ENCODE measurements at regions not wholly inside any gene's neighbourhood (a gene's known extent, or its start where the extent isn't known, plus 50 kb on each side); places are given as distances from the start of the nearest gene placed in this dataset.

DNA sequence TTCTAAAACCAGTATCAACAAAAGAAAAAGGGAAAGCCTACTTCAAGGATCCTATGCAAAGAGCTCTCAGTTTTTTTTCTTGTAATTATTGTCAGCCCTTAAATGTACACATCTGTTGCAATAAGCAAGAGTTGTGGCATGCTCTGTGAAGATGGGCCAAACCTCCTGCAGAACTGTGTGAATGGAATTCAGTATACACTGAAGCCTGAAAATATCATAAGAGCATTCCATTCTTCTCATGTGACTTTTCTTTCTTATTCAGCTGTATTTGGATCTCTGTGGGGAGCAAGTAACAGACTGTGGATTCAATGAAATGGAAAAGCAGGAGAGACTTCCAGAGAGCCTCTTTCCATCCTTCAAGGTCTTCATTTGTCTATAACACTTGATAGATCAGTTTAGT lies 130.7 kb downstream of the SAMD9 start:
- no peak overlapping the region for H3K27ac ChIP-seq
- in situ Hi-C loops (cut with MboI; ENCODE audit: low pct_ligation_motif_present in 1 of 4, low pct_unique_long_range_greater_than_20kb in 1 of 4, low sequenced_read_pairs in 3 of 4) = no loop called here
- no peaks in the 10 kb centered on the region for H3K9me3 ChIP-seq
- H3K36me3 ChIP-seq = no peaks in the 10 kb centered on the region
- H3K4me1 ChIP-seq = no peaks in the 10 kb centered on the region
- intact Hi-C loops (cut with DNase I; ENCODE audit: low total_unique reads) = no loop called here
- H3K4me3 ChIP-seq = no peak overlapping the region
- no peaks in the 10 kb centered on the region for H3K27me3 ChIP-seq
- TF ChIP-seq POLR2A (IDR thresholded peaks at IDR 0.05) (no peak), EP300 (IDR thresholded peaks at IDR 0.05; ENCODE audit: low read depth) (no peak), POLR2AphosphoS5 (IDR thresholded peaks at IDR 0.05) (no peak), CTCF (IDR thresholded peaks at IDR 0.05) (no peak)
- no peak for DNase-seq

DNA sequence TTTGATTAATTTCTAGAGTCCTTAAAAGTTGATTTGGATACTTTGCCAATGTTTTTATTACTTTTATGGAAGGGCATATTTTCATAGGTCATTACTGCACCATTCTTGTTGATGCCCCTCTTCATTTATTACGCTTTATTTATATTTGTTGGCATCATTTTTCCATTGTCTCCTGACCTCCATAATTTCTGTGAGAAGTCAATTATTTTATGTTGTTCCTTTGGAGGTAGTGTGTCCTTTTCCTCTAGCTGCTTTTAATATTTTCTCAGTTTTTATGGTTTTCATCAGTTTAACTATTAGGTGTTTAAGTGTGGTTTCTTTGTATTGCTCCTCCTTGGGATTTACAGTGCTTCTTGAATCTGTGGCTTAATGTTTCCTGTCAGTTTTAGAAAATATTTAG lies 134.9 kb downstream of the SAMD9 start:
- H3K9me3 ChIP-seq = peaks cover 0 to 3% of the 10 kb centered on the region in 2 donors
- H3K27me3 ChIP-seq = no peaks in the 10 kb centered on the region
- no peaks in the 10 kb centered on the region for H3K4me1 ChIP-seq
- TF ChIP-seq EP300 (IDR thresholded peaks at IDR 0.05; ENCODE audit: low read depth) (no peak), POLR2AphosphoS5 (IDR thresholded peaks at IDR 0.05) (no peak), POLR2A (IDR thresholded peaks at IDR 0.05) (no peak), CTCF (IDR thresholded peaks at IDR 0.05) (no peak)
- no peak overlapping the region for H3K4me3 ChIP-seq
- in situ Hi-C loops (cut with MboI; ENCODE audit: low pct_ligation_motif_present in 1 of 4, low pct_unique_long_range_greater_than_20kb in 1 of 4, low sequenced_read_pairs in 3 of 4) = no loop called here
- 97 to 100% methylated on average over 1 of the region's 1 CpG for whole genome bisulfite sequencing, 2 donors (ENCODE audit: low coverage in 1 of 2)
- no peaks in the 10 kb centered on the region for H3K36me3 ChIP-seq
- H3K27ac ChIP-seq = no peak overlapping the region
- intact Hi-C loops (cut with DNase I; ENCODE audit: low total_unique reads) = no loop called here
- no peak for DNase-seq

DNA sequence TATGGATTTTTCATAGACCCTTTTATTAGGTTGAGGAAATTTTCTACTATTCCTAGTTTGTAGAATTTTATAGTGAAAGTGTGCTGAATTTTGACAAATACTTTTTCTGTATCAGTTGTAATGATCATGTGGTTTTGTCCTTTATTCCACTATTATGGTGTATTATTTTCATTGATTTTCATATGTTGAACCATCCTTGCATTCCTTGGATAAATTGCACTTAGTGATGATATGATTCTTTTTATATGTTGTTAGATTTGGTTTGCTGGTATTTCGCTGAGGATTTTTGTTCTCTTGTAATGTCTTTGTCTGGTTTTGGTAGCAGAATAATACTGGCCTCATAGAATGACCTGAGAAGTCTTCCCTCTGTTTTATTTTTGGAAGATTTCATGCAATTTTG lies 140.6 kb upstream of the CDK6 start:
- no peaks in the 10 kb centered on the region for H3K27me3 ChIP-seq
- H3K4me1 ChIP-seq = no peaks in the 10 kb centered on the region
- H3K4me3 ChIP-seq = no peak overlapping the region
- TF ChIP-seq POLR2AphosphoS5 (IDR thresholded peaks at IDR 0.05) (no peak), CTCF (IDR thresholded peaks at IDR 0.05) (no peak), EP300 (IDR thresholded peaks at IDR 0.05; ENCODE audit: low read depth) (no peak), POLR2A (IDR thresholded peaks at IDR 0.05) (no peak)
- WGBS, 2 donors (ENCODE audit: low coverage in 1 of 2) = 90 to 100% methylated on average over 1 of the region's 1 CpG
- intact Hi-C loops (cut with DNase I; ENCODE audit: low total_unique reads) = no loop called here
- in situ Hi-C loops (cut with MboI; ENCODE audit: low pct_ligation_motif_present in 1 of 4, low pct_unique_long_range_greater_than_20kb in 1 of 4, low sequenced_read_pairs in 3 of 4) = no loop called here
- DNase-seq = no peak
- H3K36me3 ChIP-seq = no peaks in the 10 kb centered on the region
- peaks cover 12 to 23% of the 10 kb centered on the region in 2 donors for H3K9me3 ChIP-seq
- no peak overlapping the region for H3K27ac ChIP-seq

DNA sequence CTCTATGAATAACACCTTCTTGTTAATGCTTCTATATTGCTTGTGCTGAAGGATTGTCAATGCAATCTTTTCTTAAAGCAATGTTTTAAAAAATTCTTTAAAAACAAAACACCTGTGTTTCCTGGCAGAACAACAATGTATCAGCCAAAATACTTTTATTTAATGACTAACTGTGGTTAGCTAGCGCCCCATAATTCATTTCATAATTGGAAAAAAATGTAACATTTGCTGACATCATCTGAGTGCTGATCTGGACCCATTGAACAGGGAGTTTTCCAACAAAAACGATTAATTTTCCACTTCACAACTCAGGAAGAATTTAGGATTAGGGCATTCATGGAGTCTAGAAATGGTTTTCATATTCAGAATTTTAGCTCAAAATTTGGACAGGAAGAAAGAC lies 137.6 kb upstream of the CDK6 start:
- TF ChIP-seq POLR2A (IDR thresholded peaks at IDR 0.05) (no peak), POLR2AphosphoS5 (IDR thresholded peaks at IDR 0.05) (no peak), EP300 (IDR thresholded peaks at IDR 0.05; ENCODE audit: low read depth) (no peak), CTCF (IDR thresholded peaks at IDR 0.05) (no peak)
- Histone ChIP-seq H3K4me1 (no peaks in the 10 kb centered on the region), H3K4me3 (no peak overlapping the region), H3K27me3 (no peaks in the 10 kb centered on the region), H3K27ac (no peak overlapping the region), H3K9me3 (peaks cover 12 to 23% of the 10 kb centered on the region in 2 donors), H3K36me3 (no peaks in the 10 kb centered on the region)
- in situ Hi-C loops (cut with MboI; ENCODE audit: low pct_ligation_motif_present in 1 of 4, low pct_unique_long_range_greater_than_20kb in 1 of 4, low sequenced_read_pairs in 3 of 4) = no loop called here
- intact Hi-C loops (cut with DNase I; ENCODE audit: low total_unique reads) = no loop called here
- DNase-seq = no peak
- 78 to 80% methylated on average over 2 of the region's 2 CpGs for WGBS, 2 donors (ENCODE audit: low coverage in 1 of 2)
